ENCODE measurements at regions not wholly inside any gene's neighbourhood (a gene's known extent, or its start where the extent isn't known, plus 50 kb on each side); places are given as distances from the start of the nearest gene placed in this dataset.
"Not testable (repeated sequence)": the region's sequence is repeated elsewhere in the genome, so short reads cannot be mapped to it uniquely, and the experiment has no call there.

DNA sequence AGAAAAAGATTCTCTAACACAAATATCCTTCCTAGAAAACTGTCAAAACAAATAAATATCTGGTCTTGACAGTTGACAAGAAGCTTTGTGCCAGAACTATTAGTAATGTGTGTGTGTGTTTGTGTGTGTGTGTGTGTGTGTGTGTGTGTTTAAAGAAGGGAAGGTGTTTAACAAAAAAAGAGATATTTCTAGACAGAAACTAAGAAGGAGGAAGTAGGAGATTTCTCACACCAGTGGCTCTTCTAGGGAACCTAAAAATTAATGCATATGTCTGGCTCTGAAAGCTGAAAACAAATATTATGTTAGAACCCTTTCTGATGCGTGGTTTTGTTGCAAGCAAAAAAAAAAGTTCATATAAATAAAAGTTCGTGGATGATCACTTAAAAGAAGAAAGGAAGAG is 277.5 kb downstream of the RPS4Y2 start:
- no peak overlapping the region for H3K4me3 ChIP-seq
- DNase-seq (no peak), ATAC-seq (ENCODE audit: low FRiP score in 2 of 2) (no peak)
- H3K4me1 ChIP-seq, result no peaks in the 10 kb centered on the region
- TF ChIP-seq POLR2A (IDR thresholded peaks at IDR 0.05) (no peak), POLR2AphosphoS5 (IDR thresholded peaks at IDR 0.05) (no peak)
- TF ChIP-seq, protein P1, sequence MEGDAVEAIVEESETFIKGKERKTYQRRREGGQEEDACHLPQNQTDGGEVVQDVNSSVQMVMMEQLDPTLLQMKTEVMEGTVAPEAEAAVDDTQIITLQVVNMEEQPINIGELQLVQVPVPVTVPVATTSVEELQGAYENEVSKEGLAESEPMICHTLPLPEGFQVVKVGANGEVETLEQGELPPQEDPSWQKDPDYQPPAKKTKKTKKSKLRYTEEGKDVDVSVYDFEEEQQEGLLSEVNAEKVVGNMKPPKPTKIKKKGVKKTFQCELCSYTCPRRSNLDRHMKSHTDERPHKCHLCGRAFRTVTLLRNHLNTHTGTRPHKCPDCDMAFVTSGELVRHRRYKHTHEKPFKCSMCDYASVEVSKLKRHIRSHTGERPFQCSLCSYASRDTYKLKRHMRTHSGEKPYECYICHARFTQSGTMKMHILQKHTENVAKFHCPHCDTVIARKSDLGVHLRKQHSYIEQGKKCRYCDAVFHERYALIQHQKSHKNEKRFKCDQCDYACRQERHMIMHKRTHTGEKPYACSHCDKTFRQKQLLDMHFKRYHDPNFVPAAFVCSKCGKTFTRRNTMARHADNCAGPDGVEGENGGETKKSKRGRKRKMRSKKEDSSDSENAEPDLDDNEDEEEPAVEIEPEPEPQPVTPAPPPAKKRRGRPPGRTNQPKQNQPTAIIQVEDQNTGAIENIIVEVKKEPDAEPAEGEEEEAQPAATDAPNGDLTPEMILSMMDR (IDR thresholded peaks at IDR 0.05), result no peak
- H3K27ac ChIP-seq, result no peak overlapping the region
- WGBS, 2 donors, result 28% methylated on average over 2 of the region's 2 CpGs; no CpG with 5 or more reads in 1 of the 2 donors
- H3K9me3 ChIP-seq, result no peaks in the 10 kb centered on the region
- no peaks in the 10 kb centered on the region for H3K27me3 ChIP-seq
- no peaks in the 10 kb centered on the region for H3K36me3 ChIP-seq

- no peaks in the 10 kb centered on the region for H3K27me3 ChIP-seq
- H3K9me3 ChIP-seq, result no peaks in the 10 kb centered on the region
- no peaks in the 10 kb centered on the region for H3K4me1 ChIP-seq
- WGBS, 2 donors, result 53% methylated on average over 1 of the region's 4 CpGs; no CpG with 5 or more reads in 1 of the 2 donors
- ATAC-seq (ENCODE audit: low FRiP score in 2 of 2) (no peak), DNase-seq (no peak)
- no peak overlapping the region for H3K4me3 ChIP-seq
- H3K27ac ChIP-seq, result no peak overlapping the region
- no peaks in the 10 kb centered on the region for H3K36me3 ChIP-seq
- TF ChIP-seq, protein P1 (IDR thresholded peaks at IDR 0.05), result no peak
- no peak for TF ChIP-seq POLR2A (IDR thresholded peaks at IDR 0.05)
Observed at GRCh38 chrY:21034151-21035061, 278.5 kb downstream of the RPS4Y2 start.

DNA sequence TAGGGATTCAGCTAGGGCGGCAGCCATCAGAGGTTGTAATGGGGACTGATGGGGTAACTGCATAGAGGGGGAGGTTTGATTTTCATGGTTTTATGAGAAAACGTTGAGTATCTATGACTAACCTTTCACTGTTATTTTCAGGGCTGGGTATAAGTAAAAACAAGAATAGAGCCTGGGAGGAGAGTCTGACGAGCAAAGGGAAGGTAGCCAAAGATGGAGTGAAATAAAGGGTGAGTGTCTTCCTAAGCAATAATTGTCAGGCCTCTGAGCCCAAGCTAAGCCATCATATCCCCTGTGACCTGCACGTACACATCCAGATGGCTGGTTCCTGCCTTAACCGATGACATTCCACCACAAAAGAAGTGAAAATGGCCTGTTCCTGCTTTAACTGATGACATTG is 281.5 kb downstream of the RPS4Y2 start:
- H3K36me3 ChIP-seq; DNase-seq; H3K9me3 ChIP-seq; H3K4me3 ChIP-seq; H3K27me3 ChIP-seq; H3K27ac ChIP-seq; H3K4me1 ChIP-seq; ATAC-seq (ENCODE audit: low FRiP score in 2 of 2): not testable (repeated sequence)
- 68% methylated on average over 3 of the region's 5 CpGs; no CpG with 5 or more reads in 1 of the 2 donors for WGBS, 2 donors

DNA sequence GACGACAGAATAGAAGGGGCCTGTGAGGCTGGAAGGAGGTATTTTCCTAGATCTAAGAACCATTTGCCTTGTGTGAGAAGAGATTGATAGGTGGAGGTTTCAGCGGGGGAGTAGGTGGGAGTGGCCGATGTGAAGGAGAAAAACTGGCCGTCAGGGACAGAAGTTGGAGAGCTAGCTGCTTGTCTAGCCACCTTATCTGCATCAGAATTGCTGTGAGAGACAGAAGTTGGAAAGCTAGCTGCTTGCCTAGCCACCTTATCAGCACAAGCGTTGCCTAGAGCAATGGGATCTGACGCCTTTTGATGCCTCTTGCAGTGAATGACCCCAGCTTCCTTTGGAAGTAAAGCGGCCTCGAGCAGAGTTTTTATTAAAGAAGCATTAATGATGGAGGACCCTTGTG is 283.9 kb downstream of the RPS4Y2 start:
- H3K4me1 ChIP-seq, result no peaks in the 10 kb centered on the region
- H3K27ac ChIP-seq, result no peak overlapping the region
- no peak for DNase-seq
- H3K9me3 ChIP-seq, result no peaks in the 10 kb centered on the region
- 90% methylated on average over 8 of the region's 8 CpGs; no CpG with 5 or more reads in 1 of the 2 donors for WGBS, 2 donors
- no peaks in the 10 kb centered on the region for H3K27me3 ChIP-seq
- H3K4me3 ChIP-seq, result no peak overlapping the region
- TF ChIP-seq POLR2A (IDR thresholded peaks at IDR 0.05) (no peak), POLR2AphosphoS5 (IDR thresholded peaks at IDR 0.05) (no peak), EP300 (IDR thresholded peaks at IDR 0.05) (no peak)
- TF ChIP-seq, protein P1 (IDR thresholded peaks at IDR 0.05), result no peak
- H3K36me3 ChIP-seq, result no peaks in the 10 kb centered on the region
- no peak for ATAC-seq (ENCODE audit: low FRiP score in 2 of 2)

- H3K27me3 ChIP-seq; ATAC-seq (ENCODE audit: low FRiP score in 2 of 2); H3K4me1 ChIP-seq; DNase-seq; H3K27ac ChIP-seq; H3K36me3 ChIP-seq; H3K4me3 ChIP-seq; H3K9me3 ChIP-seq: not testable (repeated sequence)
- WGBS, 2 donors, result 33% methylated on average over 1 of the region's 1 CpG; no CpG with 5 or more reads in 1 of the 2 donors
Observed at GRCh38 chrY:21040711-21041110, 284.8 kb downstream of the RPS4Y2 start.

GRCh38 chrY:21073079-21073478 is 317.2 kb downstream of the RPS4Y2 start:
- Histone ChIP-seq H3K36me3 (no peaks in the 10 kb centered on the region), H3K4me1 (no peaks in the 10 kb centered on the region), H3K4me3 (no peak overlapping the region), H3K27me3 (no peaks in the 10 kb centered on the region), H3K27ac (peak overlapping the region in 1 of 4 donors; percentile 7), H3K9me3 (no peaks in the 10 kb centered on the region)
- WGBS, 2 donors, result 32% methylated on average over 2 of the region's 2 CpGs; no CpG with 5 or more reads in 1 of the 2 donors
- ATAC-seq (ENCODE audit: low FRiP score in 2 of 2) (no peak), DNase-seq (no peak)
- TF ChIP-seq EP300 (IDR thresholded peaks at IDR 0.05) (no peak), POLR2A (IDR thresholded peaks at IDR 0.05) (no peak)
- TF ChIP-seq, protein P1 (IDR thresholded peaks at IDR 0.05), result no peak

All from upper lobe of left lung (tissue), 6 donors.